Lower lobe of right lung (tissue), 2 donors: ENCODE measurements at regions not wholly inside any gene's neighbourhood (a gene's known extent, or its start where the extent isn't known, plus 50 kb on each side); places are given as distances from the start of the nearest gene placed in this dataset.
"Not testable (repeated sequence)": the region's sequence is repeated elsewhere in the genome, so short reads cannot be mapped to it uniquely, and the experiment has no call there.

Source experiments
- ATAC-seq, 2 donors: fragments of 200-7000 bp; cut with Tn5 transposase; one replicate each; pipeline ENCODE4 v1.9.1; 2020 to 2022; ENCODE audit warnings: mild to moderate bottlenecking in 2 of 2, moderate library complexity in 2 of 2
- DNase-seq: peaks from one replicate; pipeline ENCODE4 v3.0.0-alpha.2; 2020
- H3K27ac ChIP-seq: fragments of 200-600 bp; one replicate; pipeline ENCODE4 v1.8.0; 2022
- H3K27me3 ChIP-seq: fragments of 200-600 bp; one replicate; pipeline ENCODE4 v1.8.0; 2022; ENCODE audit warnings: low read depth
- H3K36me3 ChIP-seq: fragments of 200-600 bp; one replicate; pipeline ENCODE4 v1.8.0; 2022; ENCODE audit warnings: mild to moderate bottlenecking
- H3K4me1 ChIP-seq: fragments of 200-600 bp; one replicate; pipeline ENCODE4 v1.8.0; 2022
- H3K4me3 ChIP-seq: fragments of 200-600 bp; one replicate; pipeline ENCODE4 v1.8.0; 2022; ENCODE audit warnings: mild to moderate bottlenecking
- H3K9me3 ChIP-seq: fragments of 200-600 bp; one replicate; pipeline ENCODE4 v1.8.0; 2022
- CTCF ChIP-seq: fragments of 200-600 bp; IDR thresholded peaks from one replicate; pipeline ENCODE4 v1.8.0; 2022; ENCODE audit warnings: antibody characterized with exemption, mild to moderate bottlenecking
- intact Hi-C: fragments of 100-400 bp; cut with DNase I; formaldehyde crosslinking; loops from one replicate; pipeline ENCODE4 v1.11.0; 2022
- donor health status: DM: no; HTN: yes; CAD: no; lungs with severe emphysema.

GRCh38 chrY:7588176-7588575, 676.6 kb upstream of the AMELY start:
- H3K4me3 ChIP-seq, ATAC-seq, H3K4me1 ChIP-seq, H3K27me3 ChIP-seq, H3K27ac ChIP-seq, H3K9me3 ChIP-seq, intact Hi-C loops, H3K36me3 ChIP-seq, DNase-seq: not testable (repeated sequence)

DNA sequence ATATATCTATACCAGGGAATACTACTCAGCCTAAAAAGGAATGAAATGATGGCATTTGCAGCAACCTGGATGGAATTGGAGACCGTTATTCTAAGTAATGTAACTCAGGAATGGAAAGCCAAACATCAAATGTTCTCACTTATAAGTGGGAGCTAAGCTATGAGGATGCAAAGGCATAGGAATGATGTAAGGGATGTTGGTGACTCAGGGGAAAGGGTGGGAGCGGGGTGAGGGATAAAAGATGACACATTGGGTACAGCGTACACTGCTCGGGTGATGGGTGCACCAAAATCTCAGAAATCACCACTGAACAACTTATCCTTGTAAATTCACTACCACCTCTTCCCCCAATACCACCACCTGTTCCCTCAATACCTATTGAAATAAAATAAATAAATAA, 651.0 kb upstream of the AMELY start:
- H3K27me3 ChIP-seq = no peaks in the 10 kb centered on the region
- no peaks in the 10 kb centered on the region for H3K36me3 ChIP-seq
- ATAC-seq (no peak), DNase-seq (no peak)
- H3K4me1 ChIP-seq = no peaks in the 10 kb centered on the region
- no peaks in the 10 kb centered on the region for H3K9me3 ChIP-seq
- H3K4me3 ChIP-seq = no peak overlapping the region
- no peak for TF ChIP-seq CTCF
- intact Hi-C loops = no loop called here
- H3K27ac ChIP-seq = no peak overlapping the region

GRCh38 chrY:7557675-7558074, 646.1 kb upstream of the AMELY start:
- Histone ChIP-seq H3K4me3 (no peak overlapping the region), H3K9me3 (no peaks in the 10 kb centered on the region), H3K27me3 (no peaks in the 10 kb centered on the region), H3K27ac (no peak overlapping the region), H3K4me1 (no peaks in the 10 kb centered on the region), H3K36me3 (no peaks in the 10 kb centered on the region)
- no peak for TF ChIP-seq CTCF
- DNase-seq (no peak), ATAC-seq (no peak)
- intact Hi-C loops = no loop called here

GRCh38 chrY:7555006-7555405, 643.5 kb upstream of the AMELY start:
- no peak for TF ChIP-seq CTCF
- intact Hi-C loops = no loop called here

GRCh38 chrY:7545060-7545459, 633.5 kb upstream of the AMELY start:
- Histone ChIP-seq H3K9me3 (no peaks in the 10 kb centered on the region), H3K27ac (no peak overlapping the region), H3K36me3 (no peaks in the 10 kb centered on the region), H3K4me3 (no peak overlapping the region), H3K27me3 (no peaks in the 10 kb centered on the region), H3K4me1 (no peaks in the 10 kb centered on the region)
- ATAC-seq (no peak), DNase-seq (no peak)
- intact Hi-C loops = no loop called here
- TF ChIP-seq CTCF = no peak

More at GRCh38 chrY:7555006-7555405, 643.5 kb upstream of the AMELY start:
- no peak overlapping the region for H3K4me3 ChIP-seq
- no peaks in the 10 kb centered on the region for H3K36me3 ChIP-seq
- H3K9me3 ChIP-seq = no peaks in the 10 kb centered on the region
- H3K27me3 ChIP-seq = no peaks in the 10 kb centered on the region
- no peak for ATAC-seq
- H3K27ac ChIP-seq = no peak overlapping the region
- no peak for DNase-seq
- H3K4me1 ChIP-seq = no peaks in the 10 kb centered on the region

DNA sequence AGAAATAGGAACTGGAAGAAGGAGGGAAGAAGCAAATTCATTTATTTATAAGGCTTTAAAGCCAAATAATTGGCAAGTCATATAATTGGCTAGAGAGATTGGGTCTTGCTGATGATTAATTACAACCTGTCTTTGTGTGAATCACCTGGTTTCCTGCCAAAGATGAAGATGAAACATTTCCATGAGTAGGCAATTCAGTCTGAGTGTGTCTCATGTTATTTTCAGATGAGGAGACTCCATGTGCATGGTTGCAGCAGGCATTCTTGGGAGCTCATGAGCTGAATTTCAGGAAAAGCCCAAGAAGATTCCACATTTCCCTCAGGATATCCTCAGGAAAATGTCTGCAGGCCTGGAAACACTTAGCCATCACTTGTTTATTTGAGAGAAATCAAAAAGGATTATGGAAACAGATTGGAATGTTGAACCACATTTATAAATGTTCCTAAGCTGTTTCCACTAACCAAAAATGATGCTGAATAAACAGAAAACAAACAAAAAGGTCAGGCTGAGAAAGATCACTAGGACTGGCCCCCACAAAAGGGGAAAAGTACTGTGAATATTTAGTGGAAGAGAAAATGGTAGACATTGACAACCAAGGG, 632.7 kb upstream of the AMELY start:
- H3K9me3 ChIP-seq = no peaks in the 10 kb centered on the region
- no peak overlapping the region for H3K27ac ChIP-seq
- H3K4me1 ChIP-seq = no peaks in the 10 kb centered on the region
- no peak for TF ChIP-seq CTCF
- H3K36me3 ChIP-seq = no peaks in the 10 kb centered on the region
- no peak for ATAC-seq
- intact Hi-C loops = no loop called here
- H3K4me3 ChIP-seq = no peak overlapping the region
- no peak for DNase-seq
- no peaks in the 10 kb centered on the region for H3K27me3 ChIP-seq
